ENCODE measurements at regions not wholly inside any gene's neighbourhood (a gene's known extent, or its start where the extent isn't known, plus 50 kb on each side); places are given as distances from the start of the nearest gene placed in this dataset.

DNA sequence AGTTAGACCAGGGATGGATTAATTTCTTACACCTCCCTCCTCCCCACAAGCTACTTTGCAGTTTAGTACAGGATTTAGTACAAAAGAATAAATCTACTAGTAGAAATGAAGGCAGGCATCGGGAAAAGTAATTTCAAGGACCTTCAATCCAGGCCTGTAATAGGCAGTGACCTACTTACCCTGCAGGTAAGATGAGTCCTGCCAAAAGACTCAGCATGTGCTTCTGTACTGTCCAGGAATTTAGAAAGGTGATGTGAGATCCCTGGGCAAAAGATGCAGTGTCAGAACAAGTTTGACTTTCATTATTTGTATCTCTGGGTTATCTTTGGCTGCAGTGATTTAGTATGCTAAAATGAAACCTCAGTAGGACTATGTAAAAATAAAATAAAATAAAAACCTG lies 403.0 kb downstream of the NOVA1 start:
- no peaks in the 10 kb centered on the region for H3K4me1 ChIP-seq (ENCODE audit: insufficient read depth)
- H3K27me3 ChIP-seq: no peaks in the 10 kb centered on the region
- H3K4me3 ChIP-seq: no peak overlapping the region
- H3K9me3 ChIP-seq (ENCODE audit: low read depth): no peaks in the 10 kb centered on the region
- H3K36me3 ChIP-seq (replicated peaks; ENCODE audit: insufficient read depth, low read depth): no peaks in the 10 kb centered on the region
- H3K79me2 ChIP-seq: no peaks in the 10 kb centered on the region
- 97% methylated on average over 1 of the region's 1 CpG for WGBS (ENCODE audit: low lambda C conversion rate, missing lambda C conversion rate)
- no peaks in the 10 kb centered on the region for H3K9me2 ChIP-seq (replicated peaks; ENCODE audit: insufficient read depth)
- no peak overlapping the region for H3K4me2 ChIP-seq
- H4K20me1 ChIP-seq (ENCODE audit: insufficient read depth, poor library complexity, severe bottlenecking): no peaks in the 10 kb centered on the region
- H2AFZ ChIP-seq: no peak overlapping the region
- TF ChIP-seq EZH2 (IDR thresholded peaks at IDR 0.05; ENCODE audit: borderline replicate concordance) (no peak), EZH2phosphoT487 (IDR thresholded peaks at IDR 0.05; ENCODE audit: low read depth, severe bottlenecking, unreplicated experiment) (no peak)
- TF ChIP-seq, protein P1, sequence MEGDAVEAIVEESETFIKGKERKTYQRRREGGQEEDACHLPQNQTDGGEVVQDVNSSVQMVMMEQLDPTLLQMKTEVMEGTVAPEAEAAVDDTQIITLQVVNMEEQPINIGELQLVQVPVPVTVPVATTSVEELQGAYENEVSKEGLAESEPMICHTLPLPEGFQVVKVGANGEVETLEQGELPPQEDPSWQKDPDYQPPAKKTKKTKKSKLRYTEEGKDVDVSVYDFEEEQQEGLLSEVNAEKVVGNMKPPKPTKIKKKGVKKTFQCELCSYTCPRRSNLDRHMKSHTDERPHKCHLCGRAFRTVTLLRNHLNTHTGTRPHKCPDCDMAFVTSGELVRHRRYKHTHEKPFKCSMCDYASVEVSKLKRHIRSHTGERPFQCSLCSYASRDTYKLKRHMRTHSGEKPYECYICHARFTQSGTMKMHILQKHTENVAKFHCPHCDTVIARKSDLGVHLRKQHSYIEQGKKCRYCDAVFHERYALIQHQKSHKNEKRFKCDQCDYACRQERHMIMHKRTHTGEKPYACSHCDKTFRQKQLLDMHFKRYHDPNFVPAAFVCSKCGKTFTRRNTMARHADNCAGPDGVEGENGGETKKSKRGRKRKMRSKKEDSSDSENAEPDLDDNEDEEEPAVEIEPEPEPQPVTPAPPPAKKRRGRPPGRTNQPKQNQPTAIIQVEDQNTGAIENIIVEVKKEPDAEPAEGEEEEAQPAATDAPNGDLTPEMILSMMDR (IDR thresholded peaks at IDR 0.05; ENCODE audit: poor library complexity): no peak
- DNase-seq (ENCODE audit: low spot score): no peak
- H3K27ac ChIP-seq: no peak overlapping the region

DNA sequence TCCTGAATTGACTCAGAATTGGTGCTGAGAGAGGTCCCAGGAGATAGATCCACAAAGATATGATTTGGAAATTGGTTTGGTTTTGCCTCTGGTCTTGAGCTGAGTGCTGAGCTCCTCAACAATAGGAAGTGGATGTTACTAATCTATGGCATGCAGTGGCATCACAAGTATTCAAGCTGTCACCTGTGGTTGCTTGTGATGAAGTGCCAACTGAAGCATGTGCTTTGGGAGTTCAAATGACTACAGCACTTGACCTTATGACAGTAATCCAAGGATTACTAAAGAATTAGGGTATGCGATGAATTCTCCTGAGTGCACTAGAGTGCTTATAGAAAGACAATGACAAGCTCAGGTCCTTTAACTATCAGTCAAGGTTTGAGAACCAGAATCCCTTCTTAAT lies 406.2 kb downstream of the NOVA1 start:
- no peaks in the 10 kb centered on the region for H3K27me3 ChIP-seq
- no peak overlapping the region for H3K4me2 ChIP-seq
- H3K36me3 ChIP-seq (replicated peaks; ENCODE audit: insufficient read depth, low read depth): no peaks in the 10 kb centered on the region
- no peak for DNase-seq (ENCODE audit: low spot score)
- no peak overlapping the region for H3K27ac ChIP-seq
- no peaks in the 10 kb centered on the region for H4K20me1 ChIP-seq (ENCODE audit: insufficient read depth, poor library complexity, severe bottlenecking)
- no peaks in the 10 kb centered on the region for H3K4me1 ChIP-seq (ENCODE audit: insufficient read depth)
- 75% methylated on average over 1 of the region's 1 CpG for WGBS (ENCODE audit: low lambda C conversion rate, missing lambda C conversion rate)
- no peaks in the 10 kb centered on the region for H3K79me2 ChIP-seq
- no peaks in the 10 kb centered on the region for H3K9me2 ChIP-seq (replicated peaks; ENCODE audit: insufficient read depth)
- TF ChIP-seq EZH2phosphoT487 (IDR thresholded peaks at IDR 0.05; ENCODE audit: low read depth, severe bottlenecking, unreplicated experiment) (no peak), EZH2 (IDR thresholded peaks at IDR 0.05; ENCODE audit: borderline replicate concordance) (no peak)
- TF ChIP-seq, protein P1 (IDR thresholded peaks at IDR 0.05; ENCODE audit: poor library complexity): no peak
- H3K9me3 ChIP-seq (ENCODE audit: low read depth): no peaks in the 10 kb centered on the region
- H2AFZ ChIP-seq: no peak overlapping the region
- no peak overlapping the region for H3K4me3 ChIP-seq

DNA sequence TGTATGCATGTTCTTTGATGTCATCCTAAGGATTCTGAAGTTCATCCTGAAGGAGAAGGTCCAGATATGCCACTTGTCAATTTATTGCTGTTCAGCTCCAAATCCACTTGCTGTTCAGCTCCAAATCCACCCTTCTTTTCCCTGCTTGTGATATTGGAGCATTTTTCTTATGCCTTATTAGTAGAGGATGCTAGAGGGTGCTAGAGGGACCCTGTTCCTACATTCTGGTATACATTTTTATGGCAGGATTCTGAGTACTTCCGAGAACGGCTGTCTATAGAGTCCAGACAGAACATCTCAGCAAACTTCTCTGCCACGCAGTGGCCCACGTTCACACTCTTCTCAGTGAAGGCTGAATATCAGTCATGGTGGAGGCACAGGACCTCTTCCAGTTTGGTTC lies 406.7 kb downstream of the NOVA1 start:
- no peaks in the 10 kb centered on the region for H3K4me1 ChIP-seq (ENCODE audit: insufficient read depth)
- DNase-seq (ENCODE audit: low spot score): no peak
- no peaks in the 10 kb centered on the region for H3K27me3 ChIP-seq
- no peaks in the 10 kb centered on the region for H4K20me1 ChIP-seq (ENCODE audit: insufficient read depth, poor library complexity, severe bottlenecking)
- no peaks in the 10 kb centered on the region for H3K79me2 ChIP-seq
- H3K4me3 ChIP-seq: no peak overlapping the region
- no peaks in the 10 kb centered on the region for H3K36me3 ChIP-seq (replicated peaks; ENCODE audit: insufficient read depth, low read depth)
- H3K9me2 ChIP-seq (replicated peaks; ENCODE audit: insufficient read depth): no peaks in the 10 kb centered on the region
- H2AFZ ChIP-seq: no peak overlapping the region
- no peaks in the 10 kb centered on the region for H3K9me3 ChIP-seq (ENCODE audit: low read depth)
- WGBS (ENCODE audit: low lambda C conversion rate, missing lambda C conversion rate): 79% methylated on average over 4 of the region's 4 CpGs
- no peak overlapping the region for H3K27ac ChIP-seq
- no peak overlapping the region for H3K4me2 ChIP-seq
- TF ChIP-seq, protein P1 (IDR thresholded peaks at IDR 0.05; ENCODE audit: poor library complexity): no peak
- TF ChIP-seq EZH2 (IDR thresholded peaks at IDR 0.05; ENCODE audit: borderline replicate concordance) (no peak), EZH2phosphoT487 (IDR thresholded peaks at IDR 0.05; ENCODE audit: low read depth, severe bottlenecking, unreplicated experiment) (no peak)

DNA sequence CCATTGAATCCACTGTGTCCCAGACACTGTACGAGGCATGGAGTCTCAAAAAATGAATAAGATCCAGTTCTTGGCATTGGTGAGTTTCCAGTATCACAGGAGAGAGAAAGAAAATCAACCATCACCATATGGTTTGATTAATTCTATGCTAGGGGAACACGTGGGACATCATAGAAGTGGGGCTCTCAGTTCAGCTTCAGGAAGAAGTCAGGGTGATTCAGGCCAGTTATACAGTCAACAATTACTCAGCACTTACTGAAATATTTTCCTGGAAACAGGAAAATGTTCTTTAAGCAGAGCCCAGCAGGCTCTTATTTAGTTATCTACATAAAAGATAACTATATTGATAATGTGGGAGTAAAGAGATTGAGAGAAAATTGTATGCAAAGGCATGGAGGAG lies 407.2 kb downstream of the NOVA1 start:
- no peaks in the 10 kb centered on the region for H4K20me1 ChIP-seq (ENCODE audit: insufficient read depth, poor library complexity, severe bottlenecking)
- H3K4me1 ChIP-seq (ENCODE audit: insufficient read depth): no peaks in the 10 kb centered on the region
- H3K4me3 ChIP-seq: no peak overlapping the region
- TF ChIP-seq EZH2 (IDR thresholded peaks at IDR 0.05; ENCODE audit: borderline replicate concordance) (no peak), EZH2phosphoT487 (IDR thresholded peaks at IDR 0.05; ENCODE audit: low read depth, severe bottlenecking, unreplicated experiment) (no peak)
- TF ChIP-seq, protein P1 (IDR thresholded peaks at IDR 0.05; ENCODE audit: poor library complexity): no peak
- H3K36me3 ChIP-seq (replicated peaks; ENCODE audit: insufficient read depth, low read depth): no peaks in the 10 kb centered on the region
- H2AFZ ChIP-seq: no peak overlapping the region
- H3K9me3 ChIP-seq (ENCODE audit: low read depth): no peaks in the 10 kb centered on the region
- no peak overlapping the region for H3K27ac ChIP-seq
- no peak for DNase-seq (ENCODE audit: low spot score)
- no peaks in the 10 kb centered on the region for H3K79me2 ChIP-seq
- no peak overlapping the region for H3K4me2 ChIP-seq
- no peaks in the 10 kb centered on the region for H3K9me2 ChIP-seq (replicated peaks; ENCODE audit: insufficient read depth)
- no peaks in the 10 kb centered on the region for H3K27me3 ChIP-seq
- 67% methylated on average over 2 of the region's 2 CpGs for WGBS (ENCODE audit: low lambda C conversion rate, missing lambda C conversion rate)

All from hepatocyte (in vitro differentiated cells).